Natural killer cell (primary cell): ENCODE measurements at regions not wholly inside any gene's neighbourhood (a gene's known extent, or its start where the extent isn't known, plus 50 kb on each side); places are given as distances from the start of the nearest gene placed in this dataset.

Source experiments
- ATAC-seq, 3 donors: fragments of 150-1000 bp in 2 of 3; fragments of 200-7000 bp in 1 of 3; cut with Tn5 transposase; 1 replicate in 1 of 3; 2 replicates in 2 of 3; pipeline ENCODE4 v1.10.0; 2021; ENCODE audit warnings: mild to moderate bottlenecking in 2 of 3, moderate library complexity in 2 of 3
- DNase-seq, 2 donors: peaks; one replicate each; pipeline versions ENCODE4 v3.0.0 to v3.0.0-alpha.2; 2013 to 2021; ENCODE audit warnings: mixed read lengths in 1 of 2
- H3K27ac ChIP-seq: one replicate; pipeline ENCODE4 v1.5.1; 2013; ENCODE audit warnings: mild to moderate bottlenecking, low read length
- H3K27me3 ChIP-seq: one replicate; pipeline ENCODE4 v1.6.1; 2013; ENCODE audit warnings: low read length; ENCODE audit not compliant: control insufficient read depth, insufficient read depth
- H3K36me3 ChIP-seq: one replicate; pipeline ENCODE4 v1.6.1; 2013; ENCODE audit warnings: low read length; ENCODE audit not compliant: control insufficient read depth, insufficient read depth
- H3K4me1 ChIP-seq: one replicate; pipeline ENCODE4 v1.6.1; 2013; ENCODE audit warnings: low read length; ENCODE audit not compliant: control insufficient read depth, insufficient read depth
- H3K4me3 ChIP-seq: one replicate; pipeline ENCODE4 v1.5.1; 2013; ENCODE audit warnings: low read length
- H3K9me3 ChIP-seq: one replicate; pipeline ENCODE4 v1.6.1; 2013; ENCODE audit warnings: low read length; ENCODE audit not compliant: control insufficient read depth, insufficient read depth
- H3K27ac Mint-ChIP-seq, 2 donors: one replicate each; pipeline ENCODE4 v1.8.0; 2022; ENCODE audit warnings: mild to moderate bottlenecking in 2 of 2, mixed read lengths in 2 of 2, moderate library complexity in 1 of 2
- H3K27me3 Mint-ChIP-seq, 2 donors: one replicate each; pipeline ENCODE4 v1.8.0; 2022; ENCODE audit warnings: low read depth in 2 of 2, mixed read lengths in 2 of 2
- H3K36me3 Mint-ChIP-seq: one replicate; pipeline ENCODE4 v1.8.0; 2022; ENCODE audit warnings: mixed read lengths
- H3K4me1 Mint-ChIP-seq, 2 donors: one replicate each; pipeline ENCODE4 v1.8.0; 2022; ENCODE audit warnings: mixed read lengths in 2 of 2
- H3K4me3 Mint-ChIP-seq: one replicate; pipeline ENCODE4 v1.8.0; 2022; ENCODE audit warnings: mild to moderate bottlenecking, moderate library complexity, mixed read lengths
- H3K9me3 Mint-ChIP-seq, 2 donors: one replicate each; pipeline ENCODE4 v1.8.0; 2022; ENCODE audit warnings: mixed read lengths in 2 of 2
- WGBS: methylation state at CpG from one replicate; pipeline ENCODE4 v1.1.7; 2013; ENCODE audit warnings: missing lambda C conversion rate; ENCODE audit not compliant: insufficient coverage; 5-methylcytosine and 5-hydroxymethylcytosine counted together
- intact Hi-C: fragments of 100-400 bp; cut with micrococcal nuclease; formaldehyde crosslinking; loops from one replicate; pipeline ENCODE4 v1.14.2; 2022
- TF ChIP-seq, protein P1 (sequence below): fragments of 200-600 bp; IDR thresholded peaks from one replicate; pipeline ENCODE4 v1.8.0; 2022; ENCODE audit warnings: antibody characterized with exemption

DNA sequence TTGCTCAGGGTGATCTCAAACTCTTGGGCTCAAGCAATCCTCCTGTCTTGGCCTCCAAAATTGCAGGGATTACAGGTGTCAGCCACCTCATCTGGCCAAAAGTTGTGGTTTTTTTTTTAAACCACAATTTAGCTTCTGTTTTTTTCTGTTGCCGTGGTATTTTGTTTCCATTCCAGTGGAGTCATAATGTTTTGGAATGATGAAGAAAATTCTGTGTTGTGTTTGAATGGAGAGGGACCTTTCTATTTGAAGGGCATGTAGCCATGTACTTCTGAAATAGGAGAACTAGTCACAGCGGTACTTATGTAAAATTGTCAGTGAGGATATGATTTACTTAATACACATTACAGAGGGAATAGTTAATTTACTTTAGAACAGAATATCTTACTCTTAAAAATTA lies 201.3 kb downstream of the ARL4A start:
- Mint-ChIP-seq H3K4me1 (no peaks in the 10 kb centered on the region), H3K27ac (no peak overlapping the region), H3K9me3 (peaks cover 4% of the 10 kb centered on the region in 2 donors), H3K4me3 (no peak overlapping the region), H3K36me3 (no peaks in the 10 kb centered on the region), H3K27me3 (no peaks in the 10 kb centered on the region)
- H3K36me3 ChIP-seq = no peaks in the 10 kb centered on the region
- H3K4me3 ChIP-seq = no peak overlapping the region
- H3K4me1 ChIP-seq = no peaks in the 10 kb centered on the region
- intact Hi-C loops = no loop called here
- TF ChIP-seq, protein P1, sequence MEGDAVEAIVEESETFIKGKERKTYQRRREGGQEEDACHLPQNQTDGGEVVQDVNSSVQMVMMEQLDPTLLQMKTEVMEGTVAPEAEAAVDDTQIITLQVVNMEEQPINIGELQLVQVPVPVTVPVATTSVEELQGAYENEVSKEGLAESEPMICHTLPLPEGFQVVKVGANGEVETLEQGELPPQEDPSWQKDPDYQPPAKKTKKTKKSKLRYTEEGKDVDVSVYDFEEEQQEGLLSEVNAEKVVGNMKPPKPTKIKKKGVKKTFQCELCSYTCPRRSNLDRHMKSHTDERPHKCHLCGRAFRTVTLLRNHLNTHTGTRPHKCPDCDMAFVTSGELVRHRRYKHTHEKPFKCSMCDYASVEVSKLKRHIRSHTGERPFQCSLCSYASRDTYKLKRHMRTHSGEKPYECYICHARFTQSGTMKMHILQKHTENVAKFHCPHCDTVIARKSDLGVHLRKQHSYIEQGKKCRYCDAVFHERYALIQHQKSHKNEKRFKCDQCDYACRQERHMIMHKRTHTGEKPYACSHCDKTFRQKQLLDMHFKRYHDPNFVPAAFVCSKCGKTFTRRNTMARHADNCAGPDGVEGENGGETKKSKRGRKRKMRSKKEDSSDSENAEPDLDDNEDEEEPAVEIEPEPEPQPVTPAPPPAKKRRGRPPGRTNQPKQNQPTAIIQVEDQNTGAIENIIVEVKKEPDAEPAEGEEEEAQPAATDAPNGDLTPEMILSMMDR = no peak
- no peak for DNase-seq
- ATAC-seq = no peak
- no peaks in the 10 kb centered on the region for H3K9me3 ChIP-seq
- no peaks in the 10 kb centered on the region for H3K27me3 ChIP-seq
- no peak overlapping the region for H3K27ac ChIP-seq
- no CpG with 5 or more reads among the region's 2 CpGs for WGBS

DNA sequence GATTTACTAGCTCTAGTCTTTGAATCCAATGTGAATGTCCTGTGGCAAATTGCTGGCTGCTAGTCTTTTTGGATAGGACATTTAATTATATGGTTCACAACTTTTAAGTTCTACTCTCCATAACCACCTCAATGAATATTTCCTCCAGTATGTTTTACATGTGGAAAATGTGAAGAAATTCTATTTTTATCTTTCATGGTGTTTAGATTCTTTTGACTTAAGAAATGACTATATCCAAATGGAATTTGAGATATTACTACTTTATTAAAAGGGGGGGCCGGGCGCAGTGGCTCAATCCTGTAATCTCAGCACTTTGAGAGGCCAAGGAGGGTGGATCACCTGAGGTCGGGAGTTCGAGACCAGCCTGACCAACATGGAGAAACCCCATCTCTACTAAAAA lies 202.0 kb downstream of the ARL4A start:
- no peak for ATAC-seq
- WGBS = 60% methylated on average over 1 of the region's 4 CpGs
- Mint-ChIP-seq H3K27me3 (no peaks in the 10 kb centered on the region), H3K36me3 (no peaks in the 10 kb centered on the region), H3K4me1 (no peaks in the 10 kb centered on the region), H3K27ac (no peak overlapping the region), H3K9me3 (peaks cover 4% of the 10 kb centered on the region in 2 donors), H3K4me3 (no peak overlapping the region)
- no peaks in the 10 kb centered on the region for H3K36me3 ChIP-seq
- TF ChIP-seq, protein P1 = no peak
- H3K9me3 ChIP-seq = no peaks in the 10 kb centered on the region
- H3K4me3 ChIP-seq = no peak overlapping the region
- intact Hi-C loops = no loop called here
- H3K4me1 ChIP-seq = no peaks in the 10 kb centered on the region
- no peaks in the 10 kb centered on the region for H3K27me3 ChIP-seq
- H3K27ac ChIP-seq = no peak overlapping the region
- no peak for DNase-seq

DNA sequence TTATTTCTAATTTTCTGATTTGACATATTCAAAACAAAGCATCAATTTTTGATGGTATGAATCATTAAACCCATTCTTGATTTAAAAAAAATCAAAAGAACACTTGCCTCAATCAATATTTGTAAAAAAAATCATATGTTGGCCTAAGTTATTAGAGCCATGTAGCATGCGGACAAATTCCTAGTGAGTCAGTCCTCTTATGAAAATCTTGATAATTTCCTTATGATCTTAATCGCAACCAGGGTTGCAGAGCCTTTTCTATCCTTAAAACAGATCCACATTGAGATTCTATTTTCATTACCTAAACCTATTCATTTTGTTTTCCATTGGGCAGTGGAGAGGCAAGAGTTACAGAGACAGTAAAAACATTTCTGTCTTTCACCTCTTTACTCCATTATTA lies 203.2 kb downstream of the ARL4A start:
- TF ChIP-seq, protein P1 = no peak
- H3K9me3 Mint-ChIP-seq = peaks cover 4% of the 10 kb centered on the region in 2 donors
- no peaks in the 10 kb centered on the region for H3K36me3 ChIP-seq
- no peaks in the 10 kb centered on the region for H3K36me3 Mint-ChIP-seq
- ATAC-seq (no peak), DNase-seq (no peak)
- no peaks in the 10 kb centered on the region for H3K4me1 Mint-ChIP-seq
- no peaks in the 10 kb centered on the region for H3K4me1 ChIP-seq
- no peak overlapping the region for H3K27ac ChIP-seq
- no peaks in the 10 kb centered on the region for H3K27me3 Mint-ChIP-seq
- H3K4me3 Mint-ChIP-seq = no peak overlapping the region
- H3K27ac Mint-ChIP-seq = no peak overlapping the region
- H3K4me3 ChIP-seq = no peak overlapping the region
- whole genome bisulfite sequencing = 100% methylated on average over 2 of the region's 2 CpGs
- intact Hi-C loops = no loop called here
- H3K9me3 ChIP-seq = no peaks in the 10 kb centered on the region
- H3K27me3 ChIP-seq = no peaks in the 10 kb centered on the region

DNA sequence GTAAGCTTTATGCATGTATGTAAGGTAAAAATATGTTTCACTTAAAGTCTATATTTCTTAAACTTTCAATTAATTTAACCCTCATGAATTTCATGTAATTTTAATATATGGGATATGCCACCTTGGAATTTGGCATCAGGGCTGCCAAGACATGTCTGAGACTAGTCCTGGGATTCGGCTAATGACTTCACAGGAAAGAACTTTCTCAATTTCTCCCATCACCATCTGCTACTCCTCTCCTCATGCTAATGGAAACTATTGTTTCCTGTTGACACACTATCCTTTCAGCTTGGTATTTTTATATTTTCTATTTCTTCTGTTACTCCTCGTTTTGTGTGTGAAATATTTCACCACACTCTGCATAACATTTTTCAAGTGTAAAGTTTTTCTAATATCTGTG lies 205.9 kb downstream of the ARL4A start:
- no peak for DNase-seq
- H3K4me3 Mint-ChIP-seq = no peak overlapping the region
- H3K27ac Mint-ChIP-seq = no peak overlapping the region
- 82% methylated on average over 1 of the region's 2 CpGs for WGBS
- H3K4me1 Mint-ChIP-seq = no peaks in the 10 kb centered on the region
- Histone ChIP-seq H3K27ac (no peak overlapping the region), H3K27me3 (no peaks in the 10 kb centered on the region), H3K4me1 (no peaks in the 10 kb centered on the region), H3K9me3 (no peaks in the 10 kb centered on the region), H3K36me3 (no peaks in the 10 kb centered on the region), H3K4me3 (no peak overlapping the region)
- H3K36me3 Mint-ChIP-seq = no peaks in the 10 kb centered on the region
- no peak for ATAC-seq
- intact Hi-C loops = no loop called here
- H3K27me3 Mint-ChIP-seq = no peaks in the 10 kb centered on the region
- TF ChIP-seq, protein P1 = no peak
- H3K9me3 Mint-ChIP-seq = peaks cover 3 to 4% of the 10 kb centered on the region in 2 donors
